GM06990 (cell line): ENCODE measurements at regions not wholly inside any gene's neighbourhood (a gene's known extent, or its start where the extent isn't known, plus 50 kb on each side); places are given as distances from the start of the nearest gene placed in this dataset.

Source experiments
- DNase-seq: peaks from one replicate; pipeline ENCODE4 v3.0.0-alpha.2; 2011; ENCODE audit not compliant: insufficient read length; ENCODE audit errors: extremely low read depth
- H3K27me3 ChIP-seq: replicated peaks from 2 replicates; pipeline ENCODE4 v1.6.0; 2011; ENCODE audit warnings: low read length; ENCODE audit not compliant: control insufficient read depth, insufficient read depth
- H3K36me3 ChIP-seq: 2 replicates; pipeline ENCODE4 v1.5.1; 2011; ENCODE audit warnings: low read length; ENCODE audit not compliant: control insufficient read depth, insufficient read depth
- H3K4me3 ChIP-seq: replicated peaks from 2 replicates; pipeline ENCODE4 v1.5.1; 2011; ENCODE audit warnings: low read depth, mild to moderate bottlenecking, control low read depth, low read length
- TF ChIP-seq, protein P1 (sequence below): IDR thresholded peaks from 2 replicates; pipeline ENCODE4 v1.5.1; 2011; ENCODE audit warnings: low read length, control low read depth, mild to moderate bottlenecking, inconsistent platforms; ENCODE audit not compliant: insufficient read depth, poor library complexity, severe bottlenecking

DNA sequence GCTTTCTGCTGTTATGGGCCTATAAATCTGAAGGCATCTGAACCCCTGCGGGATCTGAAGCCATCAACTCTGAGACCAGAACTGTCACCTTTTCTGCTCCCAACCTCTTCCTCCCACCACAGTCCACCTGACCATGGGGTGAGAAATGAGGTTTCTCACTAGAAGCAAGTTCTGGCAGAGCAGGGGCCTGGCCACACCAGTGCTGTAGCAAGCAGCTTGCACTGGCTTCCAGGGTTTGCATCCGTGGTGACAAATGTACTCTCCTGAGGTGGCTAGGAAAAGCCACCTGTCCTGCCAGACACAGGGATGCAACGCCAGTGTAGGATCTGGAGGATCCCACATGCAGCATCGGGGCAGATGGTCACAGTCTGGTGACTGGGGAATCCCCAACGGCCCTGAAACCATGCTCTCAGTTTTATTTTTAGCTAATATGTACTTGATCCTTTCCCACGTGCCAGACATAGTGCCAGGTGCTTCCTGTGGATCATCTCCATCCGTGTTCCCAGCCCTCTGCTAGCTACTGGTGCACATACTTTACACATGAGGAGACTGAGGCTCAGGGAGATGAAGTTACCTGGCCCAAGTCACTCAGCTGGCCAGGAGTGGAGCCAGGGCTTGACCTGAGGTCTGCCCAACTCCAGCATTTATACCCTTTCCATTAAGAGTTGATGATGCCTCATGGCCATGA lies 122.1 kb upstream of the SPACA1 start:
- no peak overlapping the region for H3K4me3 ChIP-seq
- H3K36me3 ChIP-seq: no peaks in the 10 kb centered on the region
- peak; percentile 88 for DNase-seq
- TF ChIP-seq, protein P1, sequence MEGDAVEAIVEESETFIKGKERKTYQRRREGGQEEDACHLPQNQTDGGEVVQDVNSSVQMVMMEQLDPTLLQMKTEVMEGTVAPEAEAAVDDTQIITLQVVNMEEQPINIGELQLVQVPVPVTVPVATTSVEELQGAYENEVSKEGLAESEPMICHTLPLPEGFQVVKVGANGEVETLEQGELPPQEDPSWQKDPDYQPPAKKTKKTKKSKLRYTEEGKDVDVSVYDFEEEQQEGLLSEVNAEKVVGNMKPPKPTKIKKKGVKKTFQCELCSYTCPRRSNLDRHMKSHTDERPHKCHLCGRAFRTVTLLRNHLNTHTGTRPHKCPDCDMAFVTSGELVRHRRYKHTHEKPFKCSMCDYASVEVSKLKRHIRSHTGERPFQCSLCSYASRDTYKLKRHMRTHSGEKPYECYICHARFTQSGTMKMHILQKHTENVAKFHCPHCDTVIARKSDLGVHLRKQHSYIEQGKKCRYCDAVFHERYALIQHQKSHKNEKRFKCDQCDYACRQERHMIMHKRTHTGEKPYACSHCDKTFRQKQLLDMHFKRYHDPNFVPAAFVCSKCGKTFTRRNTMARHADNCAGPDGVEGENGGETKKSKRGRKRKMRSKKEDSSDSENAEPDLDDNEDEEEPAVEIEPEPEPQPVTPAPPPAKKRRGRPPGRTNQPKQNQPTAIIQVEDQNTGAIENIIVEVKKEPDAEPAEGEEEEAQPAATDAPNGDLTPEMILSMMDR: no peak
- no peaks in the 10 kb centered on the region for H3K27me3 ChIP-seq

DNA sequence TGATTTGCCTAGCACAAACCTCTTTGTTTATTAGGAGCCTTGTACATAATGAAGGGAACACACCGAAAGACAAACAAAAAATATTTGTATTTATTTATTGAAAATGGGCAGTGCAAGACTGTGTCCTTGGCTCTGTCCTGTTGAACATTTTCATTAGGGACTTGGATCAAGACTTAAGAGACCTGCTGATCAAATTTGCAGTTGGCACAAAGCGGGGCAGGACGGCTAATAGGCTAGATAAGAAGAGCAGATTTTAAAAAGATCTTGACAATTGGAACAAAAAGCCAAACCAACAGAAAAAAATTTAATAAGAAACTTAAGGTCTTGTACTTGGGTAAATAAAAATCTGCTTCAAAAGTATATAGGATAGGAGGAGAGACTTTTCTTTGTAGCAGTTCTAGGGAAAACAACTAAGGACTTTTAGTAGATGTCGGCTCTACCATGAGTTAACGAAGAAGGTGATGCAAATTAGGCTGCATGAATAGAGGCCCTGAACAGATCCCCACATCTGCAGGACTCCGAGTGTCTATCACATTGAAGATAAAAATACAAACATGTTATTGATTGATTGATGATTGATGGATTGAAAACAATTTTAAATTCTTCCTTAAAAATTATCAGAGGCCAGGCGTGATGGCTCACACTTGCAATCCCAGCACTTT lies 124.1 kb upstream of the SPACA1 start:
- TF ChIP-seq, protein P1: no peak
- Histone ChIP-seq H3K4me3 (no peak overlapping the region), H3K36me3 (no peaks in the 10 kb centered on the region), H3K27me3 (no peaks in the 10 kb centered on the region)
- no peak for DNase-seq

DNA sequence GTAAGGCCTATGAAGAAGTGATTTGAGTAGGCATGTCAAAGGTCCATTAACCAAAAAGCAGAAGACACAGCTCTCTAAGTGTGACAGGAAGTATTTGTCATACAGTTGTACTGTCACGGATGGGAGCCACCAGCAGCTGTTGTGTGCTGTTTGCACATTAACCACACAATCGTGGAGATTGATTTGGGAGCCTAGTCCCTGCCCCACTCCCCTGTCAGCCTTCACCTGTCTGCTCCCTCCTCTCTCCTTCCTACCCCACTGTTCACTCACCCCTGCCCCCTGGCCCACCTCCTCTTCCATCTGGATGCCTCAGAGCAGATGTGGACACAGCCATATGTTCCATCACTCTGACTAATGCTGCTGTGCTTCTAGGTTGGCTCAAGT lies 124.7 kb upstream of the SPACA1 start:
- peak; percentile 75 for DNase-seq
- no peak overlapping the region for H3K4me3 ChIP-seq
- no peaks in the 10 kb centered on the region for H3K27me3 ChIP-seq
- TF ChIP-seq, protein P1: no peak
- no peaks in the 10 kb centered on the region for H3K36me3 ChIP-seq

DNA sequence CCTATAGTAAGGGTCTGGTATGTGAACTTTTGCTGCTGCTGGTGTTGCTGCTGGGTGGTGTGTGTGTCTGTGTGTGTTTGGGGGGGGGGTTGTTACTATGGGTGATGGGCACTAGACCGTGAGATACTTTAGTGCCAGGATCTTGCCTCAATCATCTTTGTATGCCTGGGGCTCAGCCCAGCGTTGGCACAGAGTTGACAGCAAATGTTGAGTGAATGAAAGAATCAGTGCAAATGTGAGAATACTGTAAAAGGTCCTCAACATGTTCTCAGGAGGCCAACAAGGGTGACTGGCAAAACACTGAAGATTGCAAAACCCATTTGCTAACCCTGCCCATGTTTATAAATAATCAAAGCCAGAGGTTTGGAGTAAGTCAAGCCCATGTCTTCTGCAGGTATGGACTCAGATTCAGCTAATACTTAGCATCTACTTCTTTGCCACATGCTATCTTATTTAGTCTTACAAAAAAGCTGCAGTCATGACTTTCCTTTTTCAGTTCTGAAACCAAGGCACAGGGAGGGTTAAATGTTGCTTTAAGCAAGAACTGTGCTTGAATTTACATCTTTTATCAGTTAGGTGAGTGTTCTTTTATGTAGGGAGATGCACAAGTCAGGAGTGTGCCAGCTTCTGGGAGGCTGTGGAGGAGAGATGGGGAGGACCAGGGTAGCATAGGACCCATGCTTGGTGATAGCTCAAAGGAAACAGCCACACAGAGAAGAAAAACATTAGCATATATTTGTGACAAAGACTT lies 125.3 kb upstream of the SPACA1 start:
- TF ChIP-seq, protein P1: no peak

DNA sequence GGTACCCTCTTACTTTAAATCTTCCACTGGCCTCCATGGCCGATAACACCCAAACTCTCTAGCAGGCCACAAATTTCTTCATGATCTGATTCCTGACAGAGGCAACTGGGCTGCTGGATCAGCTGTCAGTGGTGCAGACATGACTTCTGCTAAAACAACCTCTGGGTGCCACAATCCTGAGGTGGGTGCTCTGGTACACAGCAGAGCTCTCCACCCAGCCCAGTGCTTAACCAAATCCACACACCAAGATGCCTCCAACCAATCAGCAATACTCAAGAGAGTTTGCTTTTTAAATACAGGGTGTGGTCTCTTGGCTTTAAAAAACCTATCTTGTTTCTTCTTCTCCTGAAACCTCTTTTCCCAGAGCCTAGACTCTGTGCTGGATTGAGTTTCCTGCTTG lies 126.6 kb upstream of the SPACA1 start:
- Histone ChIP-seq H3K36me3 (no peaks in the 10 kb centered on the region), H3K4me3 (no peak overlapping the region), H3K27me3 (no peaks in the 10 kb centered on the region)
- TF ChIP-seq, protein P1: no peak
- DNase-seq: no peak

More for the DNA sequence above, 125.3 kb upstream of the SPACA1 start:
- DNase-seq: peak; percentile 35
- Histone ChIP-seq H3K36me3 (no peaks in the 10 kb centered on the region), H3K4me3 (no peak overlapping the region), H3K27me3 (no peaks in the 10 kb centered on the region)
